ENCODE measurements at regions not wholly inside any gene's neighbourhood (a gene's known extent, or its start where the extent isn't known, plus 50 kb on each side); places are given as distances from the start of the nearest gene placed in this dataset.

GRCh38 chr5:165720901-165721300 lies 2215.5 kb downstream of the MAT2B start:
- H3K4me1 Mint-ChIP-seq (ENCODE audit: low read depth), result no peaks in the 10 kb centered on the region
- no peaks in the 10 kb centered on the region for H3K27me3 Mint-ChIP-seq
- no peak overlapping the region for H3K27ac Mint-ChIP-seq
- H3K4me3 Mint-ChIP-seq, result no peak overlapping the region
- H3K36me3 Mint-ChIP-seq (ENCODE audit: low read depth), result no peaks in the 10 kb centered on the region
- H3K9me3 Mint-ChIP-seq, result no peaks in the 10 kb centered on the region

GRCh38 chr5:165722401-165722800 lies 2217.0 kb downstream of the MAT2B start:
- no peak overlapping the region for H3K27ac Mint-ChIP-seq
- H3K4me1 Mint-ChIP-seq (ENCODE audit: low read depth), result no peaks in the 10 kb centered on the region
- H3K4me3 Mint-ChIP-seq, result no peak overlapping the region
- no peaks in the 10 kb centered on the region for H3K9me3 Mint-ChIP-seq
- H3K36me3 Mint-ChIP-seq (ENCODE audit: low read depth), result no peaks in the 10 kb centered on the region
- H3K27me3 Mint-ChIP-seq, result no peaks in the 10 kb centered on the region

DNA sequence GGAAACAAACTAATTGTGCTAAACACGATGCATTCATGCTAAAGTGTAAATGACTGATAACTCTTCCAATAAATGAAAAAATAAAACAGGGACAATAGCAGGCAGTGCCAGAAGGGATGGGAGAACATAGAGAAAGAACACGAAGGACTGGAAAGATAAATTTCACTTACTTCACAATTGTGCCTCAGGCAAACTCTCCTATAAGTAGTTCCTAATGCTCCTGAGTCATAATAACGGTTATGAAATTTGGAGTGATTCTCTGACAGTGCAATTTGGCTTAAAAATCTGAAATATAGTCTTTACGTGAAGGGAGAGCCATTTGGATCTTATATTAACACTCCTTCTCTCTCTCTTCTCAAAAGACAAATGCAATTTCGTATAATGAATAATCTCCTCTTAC lies 2218.5 kb downstream of the MAT2B start:
- H3K4me1 Mint-ChIP-seq (ENCODE audit: low read depth), result no peaks in the 10 kb centered on the region
- H3K27me3 Mint-ChIP-seq, result no peaks in the 10 kb centered on the region
- no peaks in the 10 kb centered on the region for H3K36me3 Mint-ChIP-seq (ENCODE audit: low read depth)
- H3K4me3 Mint-ChIP-seq, result no peak overlapping the region
- H3K27ac Mint-ChIP-seq, result no peak overlapping the region
- H3K9me3 Mint-ChIP-seq, result no peaks in the 10 kb centered on the region

DNA sequence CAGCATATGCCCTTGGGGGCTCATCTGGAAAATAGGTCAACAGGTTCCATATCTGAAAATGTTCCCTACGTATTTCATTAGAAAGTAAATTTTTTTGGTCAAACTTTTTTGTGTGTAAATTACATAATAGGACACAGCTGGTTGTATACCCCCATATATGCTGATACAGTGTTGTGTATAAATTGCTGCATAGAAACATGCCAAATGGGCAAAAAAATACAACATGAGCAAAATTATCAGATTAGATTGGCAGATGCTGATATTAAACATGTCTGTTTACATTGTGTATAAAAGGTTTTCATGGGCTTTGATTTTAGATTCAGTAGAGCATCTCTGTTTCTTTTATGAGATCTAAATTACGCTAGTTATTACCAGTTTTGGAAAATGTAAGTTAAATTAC lies 2223.0 kb downstream of the MAT2B start:
- no peak overlapping the region for H3K4me3 Mint-ChIP-seq
- H3K27ac Mint-ChIP-seq, result no peak overlapping the region
- H3K4me1 Mint-ChIP-seq (ENCODE audit: low read depth), result no peaks in the 10 kb centered on the region
- no peaks in the 10 kb centered on the region for H3K27me3 Mint-ChIP-seq
- peaks cover 5% of the 10 kb centered on the region for H3K9me3 Mint-ChIP-seq
- H3K36me3 Mint-ChIP-seq (ENCODE audit: low read depth), result no peaks in the 10 kb centered on the region

DNA sequence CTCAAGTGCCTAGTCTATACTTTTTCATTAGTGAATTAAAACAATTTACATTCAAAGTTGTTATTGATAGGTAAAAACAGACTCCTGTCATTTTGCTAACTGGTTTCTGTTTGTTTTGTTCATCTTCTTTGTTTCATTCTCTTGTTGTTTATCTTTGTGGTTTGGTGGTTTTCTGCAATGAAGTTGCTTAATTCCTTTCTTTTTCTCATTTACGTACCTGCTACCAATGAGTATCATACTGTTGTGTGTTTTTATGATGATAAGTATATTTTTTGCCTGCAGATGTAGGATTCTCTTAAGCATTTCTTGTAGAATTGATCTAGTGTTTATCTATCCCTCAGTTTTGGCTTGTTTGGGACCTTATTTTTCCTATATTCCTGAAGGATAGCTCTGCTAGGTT lies 2230.0 kb downstream of the MAT2B start:
- Mint-ChIP-seq H3K4me3 (no peak overlapping the region), H3K27ac (no peak overlapping the region), H3K9me3 (peaks cover 13% of the 10 kb centered on the region), H3K27me3 (no peaks in the 10 kb centered on the region), H3K36me3 (ENCODE audit: low read depth) (no peaks in the 10 kb centered on the region), H3K4me1 (ENCODE audit: low read depth) (no peaks in the 10 kb centered on the region)

DNA sequence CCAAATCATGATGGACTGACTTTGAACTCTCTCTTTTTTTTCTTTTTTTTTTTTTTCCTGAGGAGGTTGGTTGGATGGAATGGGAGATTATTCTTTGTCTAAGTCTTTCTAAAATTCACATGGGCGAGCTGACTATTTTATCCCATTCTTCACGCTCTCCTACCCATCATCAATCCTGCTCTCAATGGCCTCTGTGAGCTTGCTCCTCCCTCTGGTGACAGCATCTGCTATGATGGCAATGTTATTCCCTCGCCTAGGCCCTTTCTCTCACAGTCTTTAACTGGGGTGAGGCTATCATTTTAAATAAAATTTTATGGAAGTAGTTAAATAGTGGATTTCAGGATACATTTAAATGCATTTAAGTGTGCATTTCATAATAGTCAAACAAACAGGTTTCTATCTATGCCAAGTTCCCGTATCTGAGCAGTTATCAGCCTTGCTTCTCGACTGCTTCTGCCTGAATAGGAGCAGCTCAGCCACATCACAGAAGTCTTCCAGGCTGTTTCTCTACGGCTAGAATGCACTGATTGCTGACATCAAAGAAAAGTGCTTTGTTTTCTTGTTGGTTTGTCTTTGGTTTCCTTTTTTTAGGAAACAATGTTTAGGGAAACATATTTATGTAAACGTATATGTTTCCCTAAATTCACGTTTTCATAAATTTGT lies 2233.8 kb downstream of the MAT2B start:
- no peak overlapping the region for H3K27ac Mint-ChIP-seq
- no peaks in the 10 kb centered on the region for H3K4me1 Mint-ChIP-seq (ENCODE audit: low read depth)
- H3K36me3 Mint-ChIP-seq (ENCODE audit: low read depth), result no peaks in the 10 kb centered on the region
- H3K9me3 Mint-ChIP-seq, result peaks cover 11% of the 10 kb centered on the region
- no peak overlapping the region for H3K4me3 Mint-ChIP-seq
- H3K27me3 Mint-ChIP-seq, result no peaks in the 10 kb centered on the region

- Mint-ChIP-seq H3K36me3 (ENCODE audit: low read depth) (no peaks in the 10 kb centered on the region), H3K4me1 (ENCODE audit: low read depth) (no peaks in the 10 kb centered on the region), H3K27ac (no peak overlapping the region), H3K27me3 (no peaks in the 10 kb centered on the region), H3K9me3 (peaks cover 13% of the 10 kb centered on the region), H3K4me3 (no peak overlapping the region)
Measured at GRCh38 chr5:165757791-165758190, 2252.4 kb downstream of the MAT2B start.

DNA sequence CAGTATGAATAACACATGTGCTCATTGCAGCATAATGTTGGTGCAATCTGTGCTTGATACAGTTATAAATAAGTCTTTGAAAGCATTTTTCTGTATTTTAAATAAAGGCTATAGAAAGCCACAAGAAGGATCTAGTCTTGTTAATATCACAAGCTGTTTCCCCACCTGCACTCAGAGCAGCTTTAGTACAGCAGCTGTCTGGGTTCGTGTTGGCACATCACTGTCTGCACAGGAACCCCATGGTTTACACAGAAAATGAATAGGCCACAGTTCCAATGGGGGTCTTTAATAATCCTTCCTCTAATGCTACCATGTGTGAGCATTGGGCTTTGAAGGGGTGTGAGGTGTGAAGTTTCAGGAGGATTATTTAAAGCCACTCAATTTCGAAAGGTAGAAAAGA lies 2269.7 kb downstream of the MAT2B start:
- H3K27ac Mint-ChIP-seq, result no peak overlapping the region
- H3K4me1 Mint-ChIP-seq (ENCODE audit: low read depth), result no peaks in the 10 kb centered on the region
- no peaks in the 10 kb centered on the region for H3K27me3 Mint-ChIP-seq
- peaks cover 13% of the 10 kb centered on the region for H3K9me3 Mint-ChIP-seq
- H3K36me3 Mint-ChIP-seq (ENCODE audit: low read depth), result no peaks in the 10 kb centered on the region
- no peak overlapping the region for H3K4me3 Mint-ChIP-seq

GRCh38 chr5:165779505-165779904 lies 2274.1 kb downstream of the MAT2B start:
- Mint-ChIP-seq H3K9me3 (peaks cover 24% of the 10 kb centered on the region), H3K4me3 (no peak overlapping the region), H3K27ac (no peak overlapping the region), H3K27me3 (no peaks in the 10 kb centered on the region), H3K36me3 (ENCODE audit: low read depth) (no peaks in the 10 kb centered on the region), H3K4me1 (ENCODE audit: low read depth) (no peaks in the 10 kb centered on the region)

- no peak overlapping the region for H3K27ac Mint-ChIP-seq
- H3K9me3 Mint-ChIP-seq, result peaks cover 29% of the 10 kb centered on the region
- no peaks in the 10 kb centered on the region for H3K36me3 Mint-ChIP-seq (ENCODE audit: low read depth)
- no peaks in the 10 kb centered on the region for H3K4me1 Mint-ChIP-seq (ENCODE audit: low read depth)
- no peaks in the 10 kb centered on the region for H3K27me3 Mint-ChIP-seq
- H3K4me3 Mint-ChIP-seq, result no peak overlapping the region
Measured at GRCh38 chr5:165780901-165781300, 2275.5 kb downstream of the MAT2B start.

GRCh38 chr5:165781738-165782137 lies 2276.3 kb downstream of the MAT2B start:
- Mint-ChIP-seq H3K4me3 (no peak overlapping the region), H3K36me3 (ENCODE audit: low read depth) (no peaks in the 10 kb centered on the region), H3K4me1 (ENCODE audit: low read depth) (no peaks in the 10 kb centered on the region), H3K27me3 (no peaks in the 10 kb centered on the region), H3K9me3 (peaks cover 22% of the 10 kb centered on the region), H3K27ac (no peak overlapping the region)

DNA sequence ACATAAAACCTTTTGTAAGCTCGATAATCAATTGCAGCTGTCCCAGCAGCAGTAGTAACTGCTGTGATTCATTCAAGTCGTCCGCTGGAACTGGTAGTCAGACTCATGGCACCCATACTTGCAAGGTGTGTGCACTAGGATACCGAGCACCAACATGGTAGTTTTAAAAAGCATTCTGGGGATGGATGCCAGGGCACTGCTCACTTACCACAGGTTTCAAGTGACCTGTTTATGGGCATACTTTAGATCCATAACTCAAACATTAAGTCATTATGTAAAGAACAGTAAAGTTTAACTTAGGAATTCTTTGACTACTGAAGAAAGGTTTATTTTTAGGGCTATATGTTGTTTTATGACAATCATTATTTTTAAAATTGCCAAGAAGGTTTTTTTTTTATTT lies 2277.6 kb downstream of the MAT2B start:
- Mint-ChIP-seq H3K27ac (no peak overlapping the region), H3K4me1 (ENCODE audit: low read depth) (no peaks in the 10 kb centered on the region), H3K9me3 (peaks cover 22% of the 10 kb centered on the region), H3K4me3 (no peak overlapping the region), H3K36me3 (ENCODE audit: low read depth) (no peaks in the 10 kb centered on the region), H3K27me3 (no peaks in the 10 kb centered on the region)

GRCh38 chr5:165786073-165786472 lies 2280.7 kb downstream of the MAT2B start:
- Mint-ChIP-seq H3K36me3 (ENCODE audit: low read depth) (no peaks in the 10 kb centered on the region), H3K27me3 (no peaks in the 10 kb centered on the region), H3K4me3 (no peak overlapping the region), H3K9me3 (peaks cover 17% of the 10 kb centered on the region), H3K27ac (no peak overlapping the region), H3K4me1 (ENCODE audit: low read depth) (no peaks in the 10 kb centered on the region)

DNA sequence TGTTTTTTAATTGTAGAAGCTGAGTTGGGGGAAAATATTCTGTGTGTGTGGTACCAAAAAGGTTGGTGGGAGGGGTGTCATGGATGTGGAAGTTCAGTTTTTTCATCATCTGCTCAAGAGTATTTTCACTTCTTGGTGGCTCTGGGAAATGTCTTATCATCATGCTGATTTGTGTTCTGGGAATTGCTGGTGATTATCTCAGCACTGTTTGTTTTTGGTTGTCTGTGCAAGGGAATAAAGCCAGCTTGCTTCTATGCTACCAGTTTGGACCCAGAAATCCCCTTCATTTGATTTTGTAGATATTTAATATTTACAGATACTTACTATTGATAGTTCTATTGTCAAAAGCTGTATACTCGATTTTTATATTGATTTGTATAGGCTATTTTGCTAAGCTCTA lies 2289.7 kb downstream of the MAT2B start:
- H3K9me3 Mint-ChIP-seq, result peaks cover 7% of the 10 kb centered on the region
- H3K27ac Mint-ChIP-seq, result no peak overlapping the region
- H3K4me1 Mint-ChIP-seq (ENCODE audit: low read depth), result no peaks in the 10 kb centered on the region
- no peak overlapping the region for H3K4me3 Mint-ChIP-seq
- no peaks in the 10 kb centered on the region for H3K27me3 Mint-ChIP-seq
- H3K36me3 Mint-ChIP-seq (ENCODE audit: low read depth), result no peaks in the 10 kb centered on the region

DNA sequence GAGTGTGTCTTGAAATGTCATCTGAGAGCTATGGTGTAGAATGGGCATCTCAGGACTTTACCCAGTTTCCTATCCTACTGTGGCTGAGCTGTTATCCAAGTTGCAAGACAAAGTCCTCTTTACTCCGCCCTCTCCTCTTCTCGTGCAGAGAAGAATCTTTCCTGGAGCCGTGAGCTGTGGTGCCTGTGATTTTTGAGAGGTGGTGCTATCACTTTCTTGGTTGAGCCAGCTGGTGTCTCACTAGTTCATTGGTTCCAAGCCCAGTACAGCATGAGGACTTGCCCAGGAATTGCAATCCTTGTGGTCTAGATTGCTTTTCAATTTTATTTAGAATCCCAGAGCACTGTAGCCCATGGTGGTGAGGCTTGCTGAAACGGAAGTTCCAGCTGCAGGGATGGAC lies 2300.3 kb downstream of the MAT2B start:
- no peaks in the 10 kb centered on the region for H3K9me3 Mint-ChIP-seq
- H3K27ac Mint-ChIP-seq, result no peak overlapping the region
- H3K4me1 Mint-ChIP-seq (ENCODE audit: low read depth), result no peaks in the 10 kb centered on the region
- no peak overlapping the region for H3K4me3 Mint-ChIP-seq
- H3K27me3 Mint-ChIP-seq, result no peaks in the 10 kb centered on the region
- H3K36me3 Mint-ChIP-seq (ENCODE audit: low read depth), result no peaks in the 10 kb centered on the region

GRCh38 chr5:165808335-165808734 lies 2302.9 kb downstream of the MAT2B start:
- Mint-ChIP-seq H3K36me3 (ENCODE audit: low read depth) (no peaks in the 10 kb centered on the region), H3K9me3 (no peaks in the 10 kb centered on the region), H3K4me3 (no peak overlapping the region), H3K27me3 (no peaks in the 10 kb centered on the region), H3K4me1 (ENCODE audit: low read depth) (no peaks in the 10 kb centered on the region), H3K27ac (no peak overlapping the region)
